ENCODE measurements at regions not wholly inside any gene's neighbourhood (a gene's known extent, or its start where the extent isn't known, plus 50 kb on each side); places are given as distances from the start of the nearest gene placed in this dataset.

DNA sequence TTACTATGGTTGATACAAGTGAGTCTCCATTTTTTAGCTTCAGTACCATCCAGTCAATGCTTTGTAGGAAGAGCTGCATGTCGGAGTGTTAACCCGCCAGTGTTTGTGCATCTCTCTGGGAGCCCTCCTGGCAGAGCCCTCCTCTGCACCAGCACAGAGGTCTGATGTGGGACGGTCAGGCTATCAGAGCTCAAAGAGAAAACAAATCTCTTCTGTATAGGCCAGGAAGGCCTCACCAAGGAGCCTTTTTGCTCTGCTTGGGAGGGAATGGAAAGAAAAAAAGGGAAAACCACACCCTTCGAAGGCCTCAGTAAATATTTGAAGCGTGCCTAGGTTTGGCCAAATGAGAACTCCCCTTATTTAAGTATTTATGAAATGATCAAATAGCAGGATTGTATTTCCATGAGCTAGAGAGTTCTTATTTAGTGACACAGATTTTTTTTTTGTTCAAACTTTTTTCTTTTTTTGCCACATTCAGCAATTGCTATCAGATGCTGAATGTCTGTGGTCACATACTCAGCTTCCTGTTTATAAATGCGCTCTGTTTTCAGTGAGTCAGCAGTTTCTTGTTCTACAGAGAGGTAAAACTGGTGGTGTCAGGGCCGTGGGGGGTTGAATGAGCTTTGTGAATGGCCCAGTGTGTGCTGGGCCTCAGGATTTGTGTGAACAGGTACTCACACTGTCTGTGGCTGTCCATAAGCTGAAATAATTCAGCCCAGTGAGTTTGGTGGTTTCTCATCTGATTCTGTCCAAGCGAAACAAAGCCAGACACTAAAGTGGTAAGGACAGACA lies 226.6 kb downstream of the SNX18 start:
- peak; percentile 5 to 9 (median 6) for DNase-seq (ENCODE audit: low read depth in 3 of 3)

DNA sequence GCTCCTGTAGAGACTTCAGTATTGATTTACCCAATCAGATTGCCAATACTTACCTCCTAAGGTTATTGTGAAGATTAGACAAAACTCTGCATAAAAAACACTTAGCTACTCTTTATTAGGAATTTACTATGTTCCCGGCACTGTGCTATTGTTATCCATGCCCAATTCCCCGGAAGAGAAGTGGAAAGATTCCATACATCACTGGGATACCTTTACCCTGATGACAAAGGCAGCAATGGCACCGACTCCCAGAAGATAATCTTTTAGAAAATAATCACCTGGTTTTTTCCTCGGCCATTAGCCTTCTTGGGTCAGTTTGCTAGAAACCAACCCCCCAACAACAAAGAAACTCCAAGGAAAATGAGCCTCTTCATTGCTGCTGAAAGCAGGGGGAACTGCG lies 226.0 kb downstream of the SNX18 start:
- no peak for DNase-seq (ENCODE audit: low read depth in 3 of 3)

DNA sequence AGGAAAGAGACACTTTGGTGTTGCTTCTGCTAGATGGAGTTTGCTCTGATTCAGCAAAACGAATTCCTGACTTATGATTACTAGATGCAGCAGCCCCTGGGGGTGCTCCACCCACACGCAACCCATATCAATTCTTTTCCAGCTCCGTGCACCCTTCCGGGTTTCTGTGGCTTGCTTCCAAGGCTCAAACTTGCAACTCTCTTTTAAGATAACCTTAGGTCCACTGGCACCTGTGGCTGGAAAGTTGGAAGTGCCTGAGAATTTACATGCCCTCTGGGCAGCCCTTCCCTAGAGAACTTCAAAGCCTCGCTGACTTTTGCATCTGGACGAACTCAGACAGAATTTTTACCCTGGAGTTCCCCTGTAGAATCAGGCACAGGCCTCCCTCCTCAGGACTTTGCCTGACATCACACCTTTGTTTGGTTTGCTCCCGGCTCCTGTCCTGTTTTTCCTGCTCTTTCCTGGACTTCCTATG lies 224.9 kb downstream of the SNX18 start:
- DNase-seq (ENCODE audit: low read depth in 3 of 3): no peak

DNA sequence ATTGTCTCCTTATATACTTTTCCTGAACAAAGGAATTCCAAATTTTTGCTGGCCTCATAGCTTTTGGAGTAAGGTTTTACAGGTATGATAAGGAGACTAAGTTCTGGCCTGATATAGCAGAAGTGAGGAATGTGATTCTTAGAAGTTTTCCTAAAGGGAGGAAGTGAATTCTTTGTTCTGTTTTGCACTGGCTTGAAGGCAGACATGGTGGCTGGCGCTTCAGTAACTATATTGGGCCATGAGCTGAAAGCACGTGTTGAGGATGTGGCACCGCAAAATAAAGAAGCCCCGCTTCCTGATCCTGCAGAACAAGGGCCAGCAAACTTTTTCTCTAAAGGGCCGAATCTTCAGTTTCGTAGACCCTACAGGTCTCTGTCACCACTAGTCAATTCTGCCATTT lies 224.2 kb downstream of the SNX18 start:
- DNase-seq (ENCODE audit: low read depth in 3 of 3): no peak

DNA sequence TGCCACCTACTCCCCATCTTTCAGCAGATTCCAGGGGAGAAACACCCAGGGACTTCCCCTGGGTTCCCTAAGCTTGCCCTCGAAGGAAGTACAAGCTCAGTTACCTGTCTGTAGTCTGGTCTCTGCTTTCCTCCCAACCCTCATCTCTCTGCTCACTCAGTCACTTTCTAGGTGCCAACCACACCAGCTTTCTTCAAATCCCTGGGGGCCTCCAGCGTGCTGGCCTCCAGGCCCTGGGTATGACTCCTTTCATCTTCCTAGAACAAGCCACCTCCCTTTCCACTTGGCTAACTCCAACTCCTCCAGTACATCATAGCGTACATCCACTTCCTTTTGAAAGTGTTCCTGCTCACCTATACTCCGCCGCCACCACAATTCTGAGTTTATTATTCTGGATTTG lies 222.6 kb downstream of the SNX18 start:
- DNase-seq (ENCODE audit: low read depth in 3 of 3): no peak

DNA sequence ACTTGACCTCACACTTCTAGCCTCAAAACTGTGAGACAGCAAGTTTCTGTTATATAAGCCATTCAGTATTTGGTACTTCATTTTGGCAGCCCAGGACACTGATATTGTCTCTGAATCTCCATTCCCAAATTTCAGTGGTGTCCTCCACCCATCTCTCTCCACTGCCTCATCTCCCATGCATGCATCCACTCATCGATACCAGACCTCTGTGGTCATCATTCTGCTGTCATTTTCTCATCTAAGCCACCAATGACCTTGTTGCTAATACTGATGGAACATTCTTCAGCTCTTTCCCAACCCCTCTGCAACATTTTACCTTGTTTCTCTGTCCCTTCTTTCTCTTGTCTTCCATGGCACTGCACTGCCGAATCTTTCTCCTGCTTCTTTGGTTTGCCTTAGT lies 221.8 kb downstream of the SNX18 start:
- no peak for DNase-seq (ENCODE audit: low read depth in 3 of 3)

DNA sequence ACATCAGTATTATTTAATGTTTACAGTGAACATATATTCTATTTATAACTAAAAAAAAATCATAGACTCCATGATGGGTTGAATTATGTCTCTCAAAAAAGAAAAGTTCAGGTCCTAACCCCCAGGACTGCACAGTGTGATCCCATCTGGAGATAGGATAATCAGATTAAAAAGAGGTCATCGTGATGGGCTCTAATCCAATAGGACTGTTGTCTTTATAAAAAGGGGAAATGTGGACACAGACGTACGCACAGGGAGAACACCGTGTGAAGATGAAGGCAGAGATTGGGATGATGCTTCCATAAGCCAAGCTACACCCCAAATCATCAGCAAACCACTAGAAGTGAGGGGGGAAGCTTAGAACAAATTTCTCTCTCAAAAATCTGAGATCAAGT lies 221.4 kb downstream of the SNX18 start:
- DNase-seq (ENCODE audit: low read depth in 3 of 3): no peak

DNA sequence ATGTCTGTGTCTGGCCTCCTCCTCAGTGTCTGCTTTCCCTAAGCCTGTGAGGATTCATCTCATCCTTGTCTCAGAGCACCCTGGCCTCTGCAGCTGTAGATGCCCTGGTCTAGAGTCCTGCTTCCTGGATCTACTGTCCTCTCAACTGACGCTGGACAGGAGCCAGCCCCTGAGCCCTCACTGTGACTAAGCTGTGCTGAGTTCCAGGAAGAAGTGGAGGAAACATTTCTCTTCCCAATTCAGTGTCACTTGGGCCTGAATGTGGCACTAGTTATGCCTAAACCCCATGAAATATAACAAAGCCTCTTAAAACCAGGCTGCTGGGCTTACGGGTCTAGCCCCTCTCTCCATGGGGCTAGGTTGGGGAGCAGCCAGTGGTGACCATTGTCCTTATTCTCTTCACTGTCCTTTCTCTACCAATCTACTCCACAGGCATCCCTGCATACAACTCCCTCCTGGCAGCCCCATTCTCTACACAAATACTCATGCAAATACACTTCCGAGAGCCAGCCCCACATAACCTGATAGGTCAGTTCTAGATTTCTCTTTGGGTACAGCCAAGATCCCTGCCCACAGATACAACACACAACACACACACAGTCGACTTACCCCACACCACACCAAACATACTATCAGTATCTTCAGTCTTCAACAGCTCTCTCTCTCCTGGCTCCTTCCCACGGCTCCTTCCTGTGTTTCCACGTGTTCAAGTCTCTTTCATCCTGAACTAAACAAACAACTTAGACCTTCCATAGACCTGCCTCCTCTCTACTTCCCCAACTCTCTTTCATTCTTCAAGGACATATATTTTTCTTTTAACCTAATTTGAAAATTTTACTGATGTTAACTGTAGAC lies 220.8 kb downstream of the SNX18 start:
- DNase-seq (ENCODE audit: low read depth in 3 of 3): no peak

DNA sequence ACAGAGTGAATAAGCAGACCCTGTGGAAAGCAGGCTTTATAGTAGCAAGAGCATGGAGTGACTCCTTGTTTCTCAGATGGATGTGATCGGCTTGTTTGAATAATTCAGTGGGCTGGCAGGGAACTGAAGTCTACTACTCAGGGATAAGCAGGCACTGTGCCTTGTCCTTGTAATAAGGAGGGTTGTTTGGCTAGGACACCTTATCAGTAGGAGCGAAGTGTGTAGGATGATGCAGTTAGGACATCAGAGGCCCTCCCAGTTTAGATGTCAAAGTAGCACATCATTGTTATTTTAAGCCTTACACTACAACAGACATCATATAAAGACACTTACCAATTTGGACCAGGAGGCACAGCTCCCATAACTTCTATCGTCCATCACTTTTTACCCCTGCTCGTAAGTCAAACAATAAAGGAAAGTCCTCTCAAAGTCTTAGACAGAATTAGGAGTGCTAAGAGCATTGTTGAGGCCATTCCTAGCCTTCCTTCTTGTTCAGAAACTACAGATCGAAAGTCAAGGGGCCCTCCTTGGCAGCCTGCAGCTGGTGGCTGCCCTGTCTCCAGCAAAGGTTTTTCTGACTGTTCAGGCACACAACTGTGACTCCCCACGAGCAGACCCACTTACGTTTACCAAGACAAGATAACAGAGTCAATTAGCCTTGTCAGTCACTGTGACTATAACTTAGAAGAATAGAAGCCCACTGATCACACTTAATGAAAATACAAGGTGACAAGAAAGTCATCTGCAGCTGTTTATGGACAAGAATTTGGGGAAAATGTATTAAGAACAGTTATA lies 218.6 kb downstream of the SNX18 start:
- DNase-seq (ENCODE audit: low read depth in 3 of 3): no peak

DNA sequence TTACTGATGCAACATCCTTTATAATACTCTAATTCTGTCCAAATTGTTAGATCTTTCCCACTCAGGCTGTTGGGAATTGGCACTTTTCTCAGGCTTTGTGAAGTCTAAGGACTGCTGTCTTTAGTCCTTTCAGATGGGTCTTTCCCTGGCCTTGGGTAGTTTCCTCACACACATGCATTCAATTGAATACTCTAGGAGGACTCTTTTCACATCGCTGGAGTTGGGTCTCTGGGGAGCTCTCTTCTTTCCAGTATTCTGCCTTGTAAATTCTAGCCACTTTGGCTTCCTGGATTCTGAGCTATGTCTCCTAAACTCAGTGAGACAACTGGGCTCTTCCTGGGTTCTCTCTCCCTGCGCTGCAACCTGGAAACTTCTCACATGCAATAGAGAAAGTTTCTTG lies 215.5 kb downstream of the SNX18 start:
- no peak for DNase-seq (ENCODE audit: low read depth in 3 of 3)

DNA sequence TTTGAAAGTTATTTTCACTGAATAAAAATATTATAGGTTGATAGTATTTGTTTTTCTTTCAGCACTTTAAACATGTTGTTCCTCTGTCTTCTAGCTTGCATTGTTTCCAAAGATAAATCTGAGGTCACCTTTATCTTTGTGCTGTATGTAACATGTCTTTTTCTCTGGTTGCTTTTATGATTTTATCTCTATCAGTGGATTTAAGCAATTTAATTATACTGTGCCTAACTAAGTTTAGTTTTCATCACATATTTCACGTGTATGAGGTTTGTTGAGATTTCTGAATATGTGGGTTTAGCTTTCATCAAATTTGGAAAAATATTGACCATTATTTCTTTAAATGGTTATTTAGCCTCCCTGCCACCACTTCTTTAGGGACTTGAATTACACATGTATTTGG lies 214.5 kb downstream of the SNX18 start:
- no peak for DNase-seq (ENCODE audit: low read depth in 3 of 3)

DNA sequence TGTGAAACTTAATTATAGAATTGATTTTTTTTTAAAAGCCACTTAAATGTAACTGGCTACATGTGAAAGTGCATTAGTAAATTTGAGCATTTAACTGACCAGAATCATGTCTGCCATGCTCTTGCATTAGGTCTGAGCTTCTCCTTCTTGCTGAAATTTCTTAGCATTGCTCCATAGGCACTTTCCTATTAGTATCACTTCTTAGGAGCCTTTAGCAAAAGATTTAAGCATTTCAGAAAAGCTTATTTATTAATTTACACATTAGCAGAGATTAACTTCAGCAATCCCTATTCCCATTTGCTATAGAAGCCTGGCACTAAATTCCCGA lies 211.0 kb downstream of the SNX18 start:
- DNase-seq (ENCODE audit: low read depth in 3 of 3): no peak

DNA sequence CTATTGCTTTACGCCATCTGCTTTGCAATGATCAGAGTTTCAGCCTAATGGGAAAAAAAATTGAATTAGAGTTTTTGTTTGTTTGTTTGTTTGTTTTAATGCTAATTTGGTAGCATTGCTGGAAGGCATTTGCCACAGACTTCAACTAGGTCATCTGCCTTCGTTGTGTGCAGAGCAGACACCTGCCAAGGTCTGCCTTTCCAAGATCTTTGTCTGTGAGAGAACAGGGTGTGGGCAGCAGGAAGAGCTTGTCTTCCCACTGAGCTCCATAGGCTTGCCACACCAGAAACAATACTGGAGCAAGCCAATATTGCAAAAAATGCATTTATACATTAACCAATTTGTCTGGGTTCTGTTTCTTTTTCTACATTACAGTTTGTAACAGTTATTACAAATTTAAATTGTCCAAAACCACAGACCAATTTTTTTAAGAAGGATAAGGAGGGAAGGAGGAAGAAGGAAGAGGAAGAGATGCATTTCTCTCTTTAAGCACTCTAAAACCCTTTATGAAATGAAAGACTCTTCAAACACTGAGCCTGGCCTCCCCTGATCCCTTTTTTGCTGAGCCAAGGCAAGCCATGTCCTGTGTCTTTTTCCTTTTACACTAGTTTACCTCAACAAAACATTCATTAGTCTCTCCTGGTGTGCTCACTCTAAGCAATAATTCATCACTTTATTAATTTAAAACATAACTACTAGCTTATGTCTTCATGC lies 210.5 kb downstream of the SNX18 start:
- no peak for DNase-seq (ENCODE audit: low read depth in 3 of 3)

DNA sequence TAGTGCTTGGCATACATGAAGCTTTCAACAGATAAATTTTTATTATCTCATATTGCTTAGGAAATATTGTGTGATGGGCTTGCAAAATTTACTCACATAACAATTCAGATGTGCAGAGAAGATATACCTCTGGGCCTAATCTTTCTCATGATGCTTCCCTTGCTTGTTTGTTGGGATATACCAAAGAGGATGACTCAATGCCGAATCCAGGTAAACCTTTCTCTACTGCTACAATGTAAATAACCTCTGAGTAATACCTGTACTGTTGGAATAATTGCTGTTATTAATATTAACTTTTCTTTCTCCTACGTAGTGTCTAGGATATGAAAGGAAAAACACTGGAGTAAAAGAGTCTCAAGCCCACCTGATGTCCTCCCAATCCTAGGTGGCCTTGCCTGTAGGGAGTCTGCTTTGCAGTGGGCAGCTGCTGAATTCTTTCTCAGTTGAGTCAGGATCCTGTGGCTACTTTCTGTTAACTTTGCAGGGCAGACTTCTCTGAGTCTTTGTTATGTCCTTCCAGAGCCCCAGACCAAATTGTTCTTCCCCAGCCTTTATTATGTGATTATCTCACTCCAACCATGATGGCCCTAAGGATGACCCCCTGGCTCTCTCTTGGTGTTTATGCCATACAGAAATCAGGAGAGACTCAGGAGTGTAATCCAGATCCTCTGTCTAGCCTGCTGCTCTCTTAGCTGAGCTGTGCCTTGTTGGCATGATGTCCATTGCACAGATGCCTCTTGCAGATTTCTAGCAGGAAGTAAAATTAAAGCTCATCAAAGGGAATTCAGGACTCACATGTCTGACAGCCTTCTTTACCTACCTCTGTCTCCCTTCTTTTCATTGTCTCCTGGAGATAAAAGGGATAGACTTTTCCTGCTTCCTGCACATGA lies 208.1 kb downstream of the SNX18 start:
- DNase-seq (ENCODE audit: low read depth in 3 of 3): no peak

DNA sequence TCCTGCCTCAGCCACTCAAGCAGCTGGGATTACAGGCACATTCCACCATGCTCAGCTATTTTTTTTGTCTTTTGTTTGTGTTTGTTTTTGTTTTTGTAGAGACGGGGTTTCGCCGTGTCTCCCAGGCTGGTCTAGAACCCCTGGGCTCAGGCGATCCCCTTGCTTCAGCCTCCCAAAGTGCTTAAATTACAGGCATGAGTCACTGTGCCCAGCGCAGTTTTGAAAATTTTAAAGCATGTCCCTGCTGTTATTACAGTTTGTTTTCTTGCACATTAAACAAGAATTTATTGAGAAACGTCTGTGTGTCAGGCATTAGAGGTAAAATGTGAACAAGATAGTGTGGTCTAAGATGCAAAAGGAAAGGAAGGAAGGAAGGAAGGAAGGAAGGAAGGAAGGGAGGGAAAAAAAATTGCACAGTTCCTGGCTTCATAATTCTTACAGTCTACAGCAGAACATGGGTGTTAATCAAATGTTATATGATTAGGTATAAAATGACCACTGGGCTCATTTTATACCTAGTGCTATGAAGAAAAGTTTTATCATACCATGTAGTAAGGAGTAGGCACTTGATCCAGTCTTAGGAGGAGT lies 205.4 kb downstream of the SNX18 start:
- no peak for DNase-seq (ENCODE audit: low read depth in 3 of 3)

DNA sequence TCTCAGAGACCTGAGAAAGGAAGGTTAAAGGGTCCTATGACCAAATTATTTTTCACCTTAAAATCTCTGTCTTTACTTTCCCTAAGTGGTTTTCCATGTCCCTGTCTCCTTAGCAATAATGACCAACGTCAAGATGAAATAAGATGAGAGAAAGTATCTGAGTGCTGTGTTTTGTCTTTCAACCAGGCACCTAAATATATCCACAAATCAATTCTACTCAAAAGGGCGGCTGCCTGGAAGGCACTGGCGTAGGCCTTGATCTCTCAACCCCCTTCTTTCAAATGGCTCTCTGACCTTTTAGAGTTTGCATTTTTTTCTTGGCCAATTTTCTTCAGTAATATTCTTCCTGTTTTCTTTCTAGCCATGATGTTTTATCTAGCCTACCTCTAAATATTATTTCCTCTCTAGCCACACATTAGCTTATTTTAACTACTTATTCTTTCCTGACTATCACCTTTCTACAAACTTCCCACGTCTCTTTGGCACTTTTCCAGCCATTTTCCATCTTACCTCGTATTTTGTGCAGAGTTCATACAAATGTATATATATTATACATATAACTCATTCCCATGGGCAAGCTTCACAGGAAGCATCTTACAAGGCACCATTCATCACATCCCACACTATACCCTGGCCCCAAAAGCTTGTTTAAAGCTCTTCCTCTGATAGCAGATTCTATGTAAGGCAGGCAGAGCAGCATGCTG lies 204.5 kb downstream of the SNX18 start:
- no peak for DNase-seq (ENCODE audit: low read depth in 3 of 3)

DNA sequence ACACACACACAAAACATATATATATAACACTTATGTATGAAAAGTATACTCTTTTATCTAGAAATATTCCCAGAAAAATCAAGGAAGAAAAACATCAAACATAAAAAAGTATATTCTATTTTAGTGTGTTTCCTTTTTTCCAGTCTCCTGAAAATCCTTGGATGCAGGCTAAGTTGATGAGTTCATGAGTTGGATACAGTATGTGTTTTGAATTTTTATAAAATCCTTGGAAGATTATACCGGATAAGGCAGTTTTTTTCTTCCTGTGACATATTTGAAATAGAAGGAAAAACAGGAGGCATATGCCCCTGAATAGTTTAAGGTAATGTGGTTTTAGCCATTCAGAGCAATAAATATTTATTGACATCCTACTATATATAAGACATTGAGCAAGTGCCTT lies 203.6 kb downstream of the SNX18 start:
- no peak for DNase-seq (ENCODE audit: low read depth in 3 of 3)

DNA sequence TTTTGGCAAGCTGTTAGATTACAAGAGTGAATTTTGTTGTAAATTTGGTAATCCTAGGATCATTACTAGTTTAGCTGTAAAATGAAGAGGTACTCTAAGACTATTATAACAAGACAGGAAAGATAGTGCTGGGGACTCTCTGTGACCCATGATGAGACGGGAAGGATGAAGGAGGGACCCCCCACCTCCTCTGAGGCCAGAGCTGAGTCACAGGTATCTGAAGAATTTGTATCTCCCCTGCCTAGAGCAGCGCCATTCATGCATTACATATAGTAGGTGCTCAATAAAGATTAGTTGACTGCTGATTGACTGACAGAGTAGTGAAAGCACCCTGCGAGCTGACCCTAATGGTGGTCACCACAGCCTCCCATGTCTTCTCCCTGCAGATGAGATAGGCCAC lies 202.8 kb downstream of the SNX18 start:
- DNase-seq (ENCODE audit: low read depth in 3 of 3): no peak

DNA sequence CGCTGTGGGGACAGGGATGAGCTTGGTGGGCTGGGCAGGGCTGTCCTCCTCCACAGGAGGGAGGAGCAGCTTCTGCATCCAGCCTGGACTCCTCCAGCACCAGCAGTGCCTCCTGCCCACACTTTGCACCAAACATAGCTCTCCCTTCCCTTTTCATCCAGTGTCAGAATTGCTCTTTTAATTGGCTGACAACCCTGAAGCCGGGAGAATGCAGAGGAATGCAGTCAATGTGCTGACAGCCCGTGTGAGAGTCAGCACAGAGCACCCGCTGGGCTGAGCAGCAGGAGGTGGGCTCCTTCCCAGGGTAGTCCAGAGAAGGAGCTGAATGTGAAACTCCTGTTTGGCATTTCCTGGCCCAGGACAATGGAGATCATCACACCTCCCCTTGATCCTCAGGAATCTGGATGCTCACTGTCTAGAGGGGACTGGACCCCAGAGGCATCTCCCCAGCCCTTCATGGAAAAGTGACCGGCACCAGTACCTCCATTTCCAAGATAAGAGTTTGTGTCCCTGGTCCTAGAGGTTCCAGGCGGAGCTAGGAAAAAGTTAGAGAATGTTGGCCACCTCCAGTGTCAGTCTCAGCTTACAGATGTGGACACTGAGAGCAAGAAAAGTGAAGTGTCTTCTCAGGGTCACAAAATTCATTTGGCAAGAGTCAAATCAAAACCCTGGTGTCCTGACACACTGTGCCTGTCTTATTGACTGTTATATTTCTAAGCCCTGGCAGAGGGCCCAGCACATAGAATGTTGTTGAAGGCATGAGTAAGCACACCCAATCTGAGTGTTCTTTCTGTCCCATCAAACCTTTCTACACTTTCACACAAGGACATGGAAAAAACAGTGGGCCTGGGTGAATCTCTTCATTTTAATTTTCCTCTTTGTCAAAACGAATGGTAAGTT lies 202.1 kb downstream of the SNX18 start:
- no peak for DNase-seq (ENCODE audit: low read depth in 3 of 3)

Measured in stimulated activated CD4-positive, alpha-beta T cell treated with anti-CD3 and anti-CD28 coated beads, TNF-alpha, amount 100 ng/mL, for 24 hours (primary cell).